HepG2 (cell line): ENCODE measurements at regions not wholly inside any gene's neighbourhood (a gene's known extent, or its start where the extent isn't known, plus 50 kb on each side); places are given as distances from the start of the nearest gene placed in this dataset.

Source experiments
- ATAC-seq: fragments of 200-7000 bp; cut with Tn5 transposase; 3 replicates; pipeline ENCODE4 v1.9.1; 2020; ENCODE audit warnings: mild to moderate bottlenecking, moderate library complexity
- BruUV-seq: library from RNA; stranded (reverse); fragments of 400-500 nt; replicated peaks from 2 replicates; lab custom pipeline; 2021; lab: Mats Ljungman, UMichigan
- CTCF ChIA-PET: fragments of 300-600 bp; formaldehyde crosslinking; extraction: SDS; loops from one replicate; lab custom pipeline; 2021; ENCODE audit warnings: low total read pairs, inconsistent platforms, low intra/inter-chr PET ratio; lab: Yijun Ruan, JAX
- POLR2A ChIA-PET: fragments of 350-600 bp; sonication (Branson Sonifier 250); formaldehyde crosslinking; loops from one replicate; lab custom pipeline; 2020; ENCODE audit warnings: antibody characterized with exemption, inconsistent platforms; lab: Yijun Ruan, JAX
- DNase-seq: peaks from one replicate; pipeline ENCODE4 v3.0.0-alpha.2; 2015; ENCODE audit warnings: low spot score
- FAIRE-seq: peaks from 3 replicates; lab custom pipeline; 2011; peaks lifted over from hg19 to GRCh38; lab: Jason Lieb, UNC
- H2AFZ ChIP-seq: one replicate; pipeline ENCODE4 v1.6.1; 2011; ENCODE audit warnings: low read length, inconsistent platforms
- H3K27ac ChIP-seq: fragments of 300-600 bp; 3 replicates; pipeline ENCODE4 v1.8.0; 2011; ENCODE audit warnings: mixed run types, mild to moderate bottlenecking, mixed read lengths, low read length, inconsistent platforms; ENCODE audit not compliant: insufficient read depth; ENCODE audit errors: extremely low read length
- H3K27me3 ChIP-seq, 2 experiments: fragments of 200-600 bp in 1 of 2; 2 replicates in 1 of 2; 3 replicates in 1 of 2; pipeline versions ENCODE4 v1.6.0 to v1.8.0; 2011; ENCODE audit warnings: low read length in 2 of 2, mild to moderate bottlenecking in 2 of 2, moderate library complexity in 2 of 2, inconsistent platforms in 1 of 2; ENCODE audit not compliant: insufficient read depth in 2 of 2, control insufficient read depth in 1 of 2
- H3K36me3 ChIP-seq, 2 experiments: fragments of 200-600 bp in 1 of 2; replicated peaks in 1 of 2; 2 replicates in 1 of 2; 3 replicates in 1 of 2; pipeline versions ENCODE4 v1.5.1 to v1.8.0; 2011; ENCODE audit warnings: low read length in 2 of 2, inconsistent platforms in 1 of 2; ENCODE audit not compliant: insufficient read depth in 2 of 2, control insufficient read depth in 1 of 2
- H3K4me1 ChIP-seq: 2 replicates; pipeline ENCODE4 v1.5.1; 2012; ENCODE audit warnings: low read length, inconsistent platforms; ENCODE audit not compliant: insufficient read depth
- H3K4me2 ChIP-seq: 2 replicates; pipeline ENCODE4 v1.6.0; 2011; ENCODE audit warnings: low read depth, low read length, inconsistent platforms
- H3K4me3 ChIP-seq, 3 experiments: fragments of 200-600 bp in 1 of 3; sonication (generic), shearing (Covaris generic) in 1 of 3; replicated peaks in 1 of 3; 2 replicates each; pipeline ENCODE4 v1.5.1; 2011 to 2016; ENCODE audit warnings: low read length in 3 of 3, inconsistent platforms in 2 of 3, low read depth in 2 of 3, mild to moderate bottlenecking in 2 of 3, control low read depth in 1 of 3, mixed read lengths in 1 of 3; ENCODE audit not compliant: insufficient read depth in 1 of 3
- H3K79me2 ChIP-seq: one replicate; pipeline ENCODE4 v1.6.1; 2011; ENCODE audit warnings: low read length, inconsistent platforms; ENCODE audit not compliant: insufficient read depth
- H3K9ac ChIP-seq: 2 replicates; pipeline ENCODE4 v1.6.0; 2011; ENCODE audit warnings: mild to moderate bottlenecking, low read depth, low read length, inconsistent platforms; ENCODE audit not compliant: insufficient read depth
- H3K9me3 ChIP-seq: 2 replicates; pipeline ENCODE4 v1.5.1; 2012; ENCODE audit warnings: mild to moderate bottlenecking, low read length
- H4K20me1 ChIP-seq: 2 replicates; pipeline ENCODE4 v1.6.0; 2011; ENCODE audit warnings: inconsistent platforms, mild to moderate bottlenecking, low read length, moderate library complexity; ENCODE audit not compliant: insufficient read depth
- HOMEZ ChIP-seq: IDR thresholded peaks from 2 replicates; pipeline ENCODE4 v1.6.1; 2016; ENCODE audit warnings: low read depth
- PRPF4 ChIP-seq: fragments of 200-400 bp; formaldehyde crosslinking; IDR thresholded peaks from 2 replicates; pipeline ENCODE4 v1.6.1; 2016; ENCODE audit warnings: low read length, low read depth; ENCODE audit not compliant: poor library complexity, severe bottlenecking
- RFXANK ChIP-seq: IDR thresholded peaks from 2 replicates; pipeline ENCODE4 v1.6.1; 2016
- THRA ChIP-seq: sonication (generic); formaldehyde crosslinking; IDR thresholded peaks from 2 replicates; pipeline ENCODE4 v1.4.0; 2020; ENCODE audit warnings: missing genetic modification reagents, borderline replicate concordance
- ZBTB2 ChIP-seq: sonication (generic); formaldehyde crosslinking; IDR thresholded peaks from 2 replicates; pipeline ENCODE4 v1.8.0; 2022; ENCODE audit warnings: low read depth, missing genetic modification reagents
- ZBTB37 ChIP-seq: sonication (generic); formaldehyde crosslinking; IDR thresholded peaks from 2 replicates; pipeline ENCODE4 v1.4.0; 2020; ENCODE audit warnings: mild to moderate bottlenecking, missing genetic modification reagents
- WGBS: methylation state at CpG from one replicate; pipeline ENCODE4 v1.1.6; 2017; ENCODE audit warnings: low lambda C conversion rate; 5-methylcytosine and 5-hydroxymethylcytosine counted together
- in situ Hi-C: cut with HindIII; loops from 2 replicates; pipeline ENCODE4 v1.10.0; 2017; ENCODE audit warnings: low pct_unique_long_range_greater_than_20kb; ENCODE audit not compliant: extremely low pct_ligation_motif_present
- intact Hi-C: fragments of 100-400 bp; cut with micrococcal nuclease; formaldehyde crosslinking; loops from one replicate; pipeline ENCODE4 v1.10.0; 2022; ENCODE audit not compliant: unreplicated experiment
- TF ChIP-seq, protein P1 (sequence below): sonication (generic); formaldehyde crosslinking; IDR thresholded peaks from 2 replicates; pipeline ENCODE4 v1.4.0; 2020; ENCODE audit warnings: missing genetic modification reagents
- TF ChIP-seq, protein P2 (sequence below): sonication (generic); formaldehyde crosslinking; IDR thresholded peaks from 2 replicates; pipeline ENCODE4 v1.8.1; 2023; ENCODE audit warnings: mild to moderate bottlenecking, moderate library complexity, missing genetic modification reagents

GRCh38 chr13:107102676-107103075, 534.7 kb upstream of the ARGLU1 start (continued):
- no peak for TF ChIP-seq RFXANK (CRISPR knock-in tag)
- TF ChIP-seq ZBTB2 (CRISPR knock-in tag): no peak

GRCh38 chr13:107099661-107100060, 531.7 kb upstream of the ARGLU1 start:
- TF ChIP-seq, protein P1, sequence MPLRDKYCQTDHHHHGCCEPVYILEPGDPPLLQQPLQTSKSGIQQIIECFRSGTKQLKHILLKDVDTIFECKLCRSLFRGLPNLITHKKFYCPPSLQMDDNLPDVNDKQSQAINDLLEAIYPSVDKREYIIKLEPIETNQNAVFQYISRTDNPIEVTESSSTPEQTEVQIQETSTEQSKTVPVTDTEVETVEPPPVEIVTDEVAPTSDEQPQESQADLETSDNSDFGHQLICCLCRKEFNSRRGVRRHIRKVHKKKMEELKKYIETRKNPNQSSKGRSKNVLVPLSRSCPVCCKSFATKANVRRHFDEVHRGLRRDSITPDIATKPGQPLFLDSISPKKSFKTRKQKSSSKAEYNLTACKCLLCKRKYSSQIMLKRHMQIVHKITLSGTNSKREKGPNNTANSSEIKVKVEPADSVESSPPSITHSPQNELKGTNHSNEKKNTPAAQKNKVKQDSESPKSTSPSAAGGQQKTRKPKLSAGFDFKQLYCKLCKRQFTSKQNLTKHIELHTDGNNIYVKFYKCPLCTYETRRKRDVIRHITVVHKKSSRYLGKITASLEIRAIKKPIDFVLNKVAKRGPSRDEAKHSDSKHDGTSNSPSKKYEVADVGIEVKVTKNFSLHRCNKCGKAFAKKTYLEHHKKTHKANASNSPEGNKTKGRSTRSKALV (CRISPR knock-in tag): no peak
- TF ChIP-seq THRA (CRISPR knock-in tag): no peak
- TF ChIP-seq ZBTB37 (CRISPR knock-in tag): no peak
- TF ChIP-seq HOMEZ (CRISPR knock-in tag): no peak
- TF ChIP-seq, protein P2, sequence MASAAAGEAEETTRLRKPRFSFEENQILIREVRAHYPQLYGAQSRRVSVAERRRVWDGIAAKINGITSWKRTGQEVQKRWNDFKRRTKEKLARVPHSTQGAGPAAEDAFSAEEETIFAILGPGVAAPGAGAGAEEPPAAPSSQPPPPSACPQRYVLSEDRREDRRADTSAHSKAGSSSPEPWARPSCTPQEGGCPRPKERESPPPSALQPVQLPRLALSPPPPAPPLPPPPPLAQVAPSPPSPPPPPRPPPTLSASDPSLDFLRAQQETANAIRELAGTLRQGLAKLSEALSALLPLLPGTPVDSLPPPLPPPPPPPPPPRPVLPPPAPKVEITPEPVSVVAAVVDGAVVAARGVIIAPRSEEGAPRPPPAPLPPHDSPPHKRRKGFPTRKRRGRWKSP (CRISPR knock-in tag): no peak
- TF ChIP-seq PRPF4: no peak
- H3K36me3 ChIP-seq: no peaks in the 10 kb centered on the region
- ChIA-PET POLR2A (no interaction called here), CTCF (no interaction called here)
- no peaks in the 10 kb centered on the region for H3K9me3 ChIP-seq
- no peak for DNase-seq
- no peak overlapping the region for H3K4me3 ChIP-seq
- no peak overlapping the region for H3K27ac ChIP-seq
- intact Hi-C loops (no loop called here), in situ Hi-C loops (no loop called here)
- H2AFZ ChIP-seq: no peak overlapping the region
- peaks cover 7% of the 10 kb centered on the region; the same call in 1 of the 2 replicates for H3K4me1 ChIP-seq
- no peaks in the 10 kb centered on the region for H3K79me2 ChIP-seq
- H3K9ac ChIP-seq: no peak overlapping the region
- no peak overlapping the region for H3K4me2 ChIP-seq
- no peaks in the 10 kb centered on the region for H4K20me1 ChIP-seq
- no TSS peak for BruUV-seq
- H3K27me3 ChIP-seq: no peaks in the 10 kb centered on the region; a peak in 1 of 5 replicates
- no peak for ATAC-seq
- no peak for FAIRE-seq
- 57% methylated on average over 3 of the region's 3 CpGs for WGBS
